ENCODE measurements at regions not wholly inside any gene's neighbourhood (a gene's known extent, or its start where the extent isn't known, plus 50 kb on each side); places are given as distances from the start of the nearest gene placed in this dataset.

DNA sequence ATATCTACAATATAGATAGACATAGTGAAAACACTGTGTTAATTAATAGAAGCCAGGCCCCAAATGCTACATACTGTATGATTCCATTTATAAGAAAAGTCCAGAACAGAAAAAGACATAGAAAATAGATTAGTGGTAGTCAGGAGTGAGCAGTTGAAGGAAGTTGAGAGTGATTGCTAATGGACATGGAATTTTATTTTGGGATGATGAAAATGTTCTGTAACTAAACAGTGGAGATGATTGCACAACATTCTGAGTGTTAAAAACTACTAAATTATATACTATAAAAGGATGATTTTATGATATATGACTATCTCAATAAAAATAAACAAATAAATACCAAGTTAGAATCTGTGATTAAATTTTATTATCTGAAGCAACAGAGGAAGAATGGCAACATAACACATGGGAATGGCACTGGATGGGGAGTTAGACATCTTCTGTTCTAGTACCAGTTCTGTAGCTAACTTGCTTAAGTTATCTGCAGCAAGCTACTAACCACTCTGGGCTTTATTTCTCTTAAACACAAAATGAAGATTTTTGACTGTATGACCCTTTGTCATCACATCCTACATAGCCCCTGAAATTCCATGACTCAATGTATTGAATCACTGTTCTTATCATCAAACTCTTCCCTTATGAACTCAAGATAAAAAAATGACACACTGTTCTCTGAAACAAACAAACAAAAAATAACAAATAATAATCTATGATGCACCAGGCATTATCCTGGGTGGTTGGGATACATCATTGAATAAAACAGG lies 612.7 kb downstream of the TBL1XR1 start:
- no peak for TF ChIP-seq Cebpa-rat (IDR thresholded peaks at IDR 0.05)
- Histone ChIP-seq H3K27ac (no peak overlapping the region), H3K36me3 (no peaks in the 10 kb centered on the region), H3K4me2 (no peak overlapping the region), H3K4me3 (no peak overlapping the region), H3K4me1 (peaks cover 9% of the 10 kb centered on the region), H3K27me3 (no peaks in the 10 kb centered on the region), H4K20me1 (no peaks in the 10 kb centered on the region), H3K9ac (no peak overlapping the region), H3K9me3 (no peaks in the 10 kb centered on the region)

GRCh38 chr3:176583956-176584355 lies 613.3 kb downstream of the TBL1XR1 start:
- Histone ChIP-seq H3K36me3 (no peaks in the 10 kb centered on the region), H3K9me3 (no peaks in the 10 kb centered on the region), H3K4me2 (no peak overlapping the region), H3K9ac (no peak overlapping the region), H3K4me3 (no peak overlapping the region), H3K27me3 (no peaks in the 10 kb centered on the region), H4K20me1 (no peaks in the 10 kb centered on the region), H3K27ac (no peak overlapping the region), H3K4me1 (peaks cover 9% of the 10 kb centered on the region)
- no peak for TF ChIP-seq Cebpa-rat (IDR thresholded peaks at IDR 0.05)

DNA sequence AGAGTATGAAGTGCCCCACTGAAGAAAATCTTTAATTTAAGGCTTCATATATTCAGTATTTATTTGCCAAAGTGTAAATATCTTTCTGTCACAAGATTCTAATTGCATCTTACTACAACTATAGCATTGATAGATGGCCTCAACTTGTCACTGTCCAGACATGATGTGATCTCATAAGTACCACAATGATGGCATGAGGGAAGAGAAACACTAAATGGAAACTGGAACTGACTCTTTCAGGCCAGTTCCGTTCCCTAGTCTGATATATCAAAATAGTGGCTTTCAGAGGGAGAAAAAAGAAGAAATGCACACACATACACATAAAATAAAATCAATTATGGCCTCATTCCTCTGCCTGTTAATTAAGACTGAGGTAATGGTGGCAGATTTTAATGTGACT lies 615.7 kb downstream of the TBL1XR1 start:
- Histone ChIP-seq H3K4me2 (no peak overlapping the region), H3K4me3 (no peak overlapping the region), H3K9me3 (no peaks in the 10 kb centered on the region), H3K4me1 (peaks cover 9% of the 10 kb centered on the region), H4K20me1 (no peaks in the 10 kb centered on the region), H3K27ac (no peak overlapping the region), H3K36me3 (no peaks in the 10 kb centered on the region), H3K27me3 (no peaks in the 10 kb centered on the region), H3K9ac (no peak overlapping the region)
- no peak for TF ChIP-seq Cebpa-rat (IDR thresholded peaks at IDR 0.05)

DNA sequence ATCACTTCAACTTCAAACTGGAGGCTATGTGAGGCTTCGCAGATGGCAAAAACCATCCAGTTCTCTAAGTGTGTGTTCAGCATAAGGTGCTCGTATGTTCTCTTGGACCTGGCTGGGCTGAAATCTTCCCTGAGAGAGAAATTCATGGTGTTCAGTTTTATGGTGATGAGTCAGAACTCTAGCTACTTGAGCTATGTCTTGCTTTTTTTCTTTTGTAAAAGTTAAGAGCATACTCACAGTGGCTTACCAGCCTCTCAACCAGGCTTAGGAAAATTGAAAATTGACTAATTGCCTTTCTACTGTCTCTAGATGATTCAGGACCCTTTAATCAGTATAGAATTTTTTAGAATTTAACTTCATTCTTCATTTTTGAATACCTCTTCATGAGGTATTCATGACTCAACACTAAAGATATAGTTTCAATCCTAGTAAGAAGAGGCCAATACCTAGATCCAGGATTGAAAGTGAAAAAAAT lies 617.5 kb downstream of the TBL1XR1 start:
- Histone ChIP-seq H3K27me3 (no peaks in the 10 kb centered on the region), H3K9ac (no peak overlapping the region), H3K4me3 (no peak overlapping the region), H3K4me1 (peaks cover 9% of the 10 kb centered on the region), H3K9me3 (no peaks in the 10 kb centered on the region), H4K20me1 (no peaks in the 10 kb centered on the region), H3K27ac (no peak overlapping the region), H3K36me3 (no peaks in the 10 kb centered on the region), H3K4me2 (no peak overlapping the region)
- no peak for TF ChIP-seq Cebpa-rat (IDR thresholded peaks at IDR 0.05)

DNA sequence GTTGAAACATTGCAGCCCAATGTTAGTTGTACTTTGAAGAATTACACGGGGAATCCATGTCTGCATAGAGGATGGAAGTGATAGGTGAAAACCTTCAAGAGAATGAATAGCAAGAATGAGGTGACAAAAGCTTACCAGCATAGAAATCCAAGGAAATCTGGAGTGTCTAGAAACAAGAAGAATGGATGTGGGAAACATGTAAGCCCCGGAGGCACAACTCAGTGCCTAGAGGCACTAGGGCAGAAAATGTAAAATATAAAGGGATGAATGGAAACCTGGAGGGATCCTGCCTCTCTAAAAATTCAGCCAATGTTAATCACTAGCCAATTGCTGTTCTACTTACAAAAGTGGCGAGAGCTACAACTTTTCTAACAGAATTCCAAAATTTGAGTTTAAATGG lies 619.0 kb downstream of the TBL1XR1 start:
- peaks cover 9% of the 10 kb centered on the region for H3K4me1 ChIP-seq
- no peak overlapping the region for H3K4me2 ChIP-seq
- TF ChIP-seq Cebpa-rat (IDR thresholded peaks at IDR 0.05), result no peak
- H3K9ac ChIP-seq, result no peak overlapping the region
- H3K27ac ChIP-seq, result no peak overlapping the region
- no peaks in the 10 kb centered on the region for H3K9me3 ChIP-seq
- no peaks in the 10 kb centered on the region for H3K27me3 ChIP-seq
- H3K36me3 ChIP-seq, result no peaks in the 10 kb centered on the region
- H4K20me1 ChIP-seq, result no peaks in the 10 kb centered on the region
- no peak overlapping the region for H3K4me3 ChIP-seq

DNA sequence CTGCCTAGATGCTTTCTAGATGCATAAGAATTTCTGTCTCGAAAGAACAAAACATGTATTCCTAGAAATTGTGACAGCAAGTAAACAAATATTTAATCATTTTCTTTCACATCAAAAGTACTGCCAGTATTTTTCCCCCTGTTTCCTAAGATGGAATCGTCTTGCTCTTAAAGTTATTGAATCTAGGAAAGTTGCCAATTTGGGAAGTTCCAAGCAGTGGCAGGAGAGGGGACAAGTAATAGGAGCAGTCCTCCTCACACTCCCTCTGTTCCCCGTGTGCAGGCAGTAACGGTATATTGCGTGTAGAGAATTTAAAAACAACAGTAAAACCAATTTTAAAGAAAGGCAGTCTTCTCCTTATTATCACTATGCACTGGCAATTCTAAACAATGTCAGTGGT lies 619.8 kb downstream of the TBL1XR1 start:
- no peaks in the 10 kb centered on the region for H3K9me3 ChIP-seq
- H3K27ac ChIP-seq, result no peak overlapping the region
- no peak overlapping the region for H3K4me3 ChIP-seq
- no peak overlapping the region for H3K4me2 ChIP-seq
- no peak for TF ChIP-seq Cebpa-rat (IDR thresholded peaks at IDR 0.05)
- peaks cover 6% of the 10 kb centered on the region for H3K4me1 ChIP-seq
- no peak overlapping the region for H3K9ac ChIP-seq
- no peaks in the 10 kb centered on the region for H3K27me3 ChIP-seq
- H4K20me1 ChIP-seq, result no peaks in the 10 kb centered on the region
- no peaks in the 10 kb centered on the region for H3K36me3 ChIP-seq

- H3K4me1 ChIP-seq, result no peaks in the 10 kb centered on the region
- no peaks in the 10 kb centered on the region for H3K27me3 ChIP-seq
- no peak overlapping the region for H3K4me2 ChIP-seq
- no peaks in the 10 kb centered on the region for H3K36me3 ChIP-seq
- H3K27ac ChIP-seq, result no peak overlapping the region
- no peaks in the 10 kb centered on the region for H4K20me1 ChIP-seq
- no peak for TF ChIP-seq Cebpa-rat (IDR thresholded peaks at IDR 0.05)
- no peak overlapping the region for H3K4me3 ChIP-seq
- H3K9me3 ChIP-seq, result no peaks in the 10 kb centered on the region
- H3K9ac ChIP-seq, result no peak overlapping the region
Observed at GRCh38 chr3:176574786-176575185, 622.5 kb downstream of the TBL1XR1 start.

- Histone ChIP-seq H3K4me2 (no peak overlapping the region), H3K9ac (no peak overlapping the region)
Observed at GRCh38 chr3:176571926-176572325, 625.4 kb downstream of the TBL1XR1 start.

GRCh38 chr3:176570992-176571391 lies 626.3 kb downstream of the TBL1XR1 start:
- H3K27ac ChIP-seq, result no peak overlapping the region
- no peaks in the 10 kb centered on the region for H3K36me3 ChIP-seq
- no peak overlapping the region for H3K9ac ChIP-seq
- no peaks in the 10 kb centered on the region for H4K20me1 ChIP-seq
- no peak overlapping the region for H3K4me2 ChIP-seq
- no peak for TF ChIP-seq Cebpa-rat (IDR thresholded peaks at IDR 0.05)
- H3K4me1 ChIP-seq, result no peaks in the 10 kb centered on the region
- no peaks in the 10 kb centered on the region for H3K9me3 ChIP-seq
- H3K27me3 ChIP-seq, result no peaks in the 10 kb centered on the region
- no peak overlapping the region for H3K4me3 ChIP-seq

More at GRCh38 chr3:176571926-176572325, 625.4 kb downstream of the TBL1XR1 start:
- Histone ChIP-seq H4K20me1 (no peaks in the 10 kb centered on the region), H3K27ac (no peak overlapping the region), H3K9me3 (no peaks in the 10 kb centered on the region), H3K4me3 (no peak overlapping the region), H3K4me1 (no peaks in the 10 kb centered on the region), H3K27me3 (no peaks in the 10 kb centered on the region), H3K36me3 (no peaks in the 10 kb centered on the region)
- TF ChIP-seq Cebpa-rat (IDR thresholded peaks at IDR 0.05), result no peak

GRCh38 chr3:176568189-176568588 lies 629.1 kb downstream of the TBL1XR1 start:
- Histone ChIP-seq H3K9me3 (peaks cover 5% of the 10 kb centered on the region; the same call in 1 of the 2 replicates), H3K27me3 (no peaks in the 10 kb centered on the region), H3K4me2 (no peak overlapping the region), H3K4me3 (no peak overlapping the region), H3K27ac (no peak overlapping the region), H4K20me1 (no peaks in the 10 kb centered on the region), H3K36me3 (no peaks in the 10 kb centered on the region), H3K4me1 (no peaks in the 10 kb centered on the region), H3K9ac (no peak overlapping the region)
- no peak for TF ChIP-seq Cebpa-rat (IDR thresholded peaks at IDR 0.05)
